ENCODE measurements at regions not wholly inside any gene's neighbourhood (a gene's known extent, or its start where the extent isn't known, plus 50 kb on each side); places are given as distances from the start of the nearest gene placed in this dataset.

- intact Hi-C loops (cut with DNase I) = no loop called here
- TF ChIP-seq POLR2A (IDR thresholded peaks at IDR 0.05) (no peak), CTCF (IDR thresholded peaks at IDR 0.05) (no peak), POLR2AphosphoS5 (IDR thresholded peaks at IDR 0.05; ENCODE audit: insufficient read depth in 1 of 2, low read depth in 1 of 2) (no peak)
Measured at GRCh38 chr4:133960975-133961374, 240.6 kb downstream of the PABPC4L start.

GRCh38 chr4:133943081-133943480 is 258.5 kb downstream of the PABPC4L start:
- no peak for DNase-seq (ENCODE audit: extremely low spot score in 2 of 2)
- intact Hi-C loops (cut with DNase I) = no loop called here
- Histone ChIP-seq H3K9me3 (no peaks in the 10 kb centered on the region), H3K4me1 (no peaks in the 10 kb centered on the region), H3K4me3 (no peak overlapping the region), H3K27me3 (no peaks in the 10 kb centered on the region), H3K27ac (no peak overlapping the region), H3K36me3 (no peaks in the 10 kb centered on the region)
- TF ChIP-seq POLR2A (IDR thresholded peaks at IDR 0.05) = no peak
- TF ChIP-seq POLR2AphosphoS5 (IDR thresholded peaks at IDR 0.05; ENCODE audit: insufficient read depth in 1 of 2, low read depth in 1 of 2) = no peak
- TF ChIP-seq CTCF (IDR thresholded peaks at IDR 0.05) = no peak

More at GRCh38 chr4:133960975-133961374, 240.6 kb downstream of the PABPC4L start:
- Histone ChIP-seq H3K36me3 (no peaks in the 10 kb centered on the region), H3K4me1 (no peaks in the 10 kb centered on the region), H3K9me3 (no peaks in the 10 kb centered on the region), H3K27me3 (no peaks in the 10 kb centered on the region), H3K4me3 (no peak overlapping the region), H3K27ac (no peak overlapping the region)
- no peak for DNase-seq (ENCODE audit: extremely low spot score in 2 of 2)

GRCh38 chr4:133938061-133938460 is 263.5 kb downstream of the PABPC4L start:
- H3K4me1 ChIP-seq = no peaks in the 10 kb centered on the region
- H3K9me3 ChIP-seq = no peaks in the 10 kb centered on the region
- no peak overlapping the region for H3K27ac ChIP-seq
- no peaks in the 10 kb centered on the region for H3K27me3 ChIP-seq
- TF ChIP-seq POLR2AphosphoS5 (IDR thresholded peaks at IDR 0.05; ENCODE audit: insufficient read depth in 1 of 2, low read depth in 1 of 2) = no peak
- TF ChIP-seq CTCF (IDR thresholded peaks at IDR 0.05) = no peak
- no peak for TF ChIP-seq POLR2A (IDR thresholded peaks at IDR 0.05)
- H3K4me3 ChIP-seq = no peak overlapping the region
- intact Hi-C loops (cut with DNase I) = no loop called here
- no peaks in the 10 kb centered on the region for H3K36me3 ChIP-seq
- no peak for DNase-seq (ENCODE audit: extremely low spot score in 2 of 2)

GRCh38 chr4:133929531-133930239 is 271.9 kb downstream of the PABPC4L start:
- TF ChIP-seq CTCF (IDR thresholded peaks at IDR 0.05) (no peak), POLR2AphosphoS5 (IDR thresholded peaks at IDR 0.05; ENCODE audit: insufficient read depth in 1 of 2, low read depth in 1 of 2) (no peak), POLR2A (IDR thresholded peaks at IDR 0.05) (no peak)
- intact Hi-C loops (cut with DNase I) = no loop called here
- no peaks in the 10 kb centered on the region for H3K27me3 ChIP-seq
- no peaks in the 10 kb centered on the region for H3K36me3 ChIP-seq
- DNase-seq (ENCODE audit: extremely low spot score in 2 of 2) = no peak
- H3K4me3 ChIP-seq = no peak overlapping the region
- no peaks in the 10 kb centered on the region for H3K4me1 ChIP-seq
- no peak overlapping the region for H3K27ac ChIP-seq
- no peaks in the 10 kb centered on the region for H3K9me3 ChIP-seq
